ENCODE measurements at regions not wholly inside any gene's neighbourhood (a gene's known extent, or its start where the extent isn't known, plus 50 kb on each side); places are given as distances from the start of the nearest gene placed in this dataset.

GRCh38 chr4:159684061-159684460, 581.2 kb downstream of the RAPGEF2 start:
- no peak overlapping the region for H3K4me3 ChIP-seq (ENCODE audit: low read depth, low read length)
- TF ChIP-seq CTCF (IDR thresholded peaks at IDR 0.05; ENCODE audit: insufficient read depth, low read depth, low read length) = no peak
- DNase-seq (ENCODE audit: low read depth) = no peak

GRCh38 chr4:159685340-159686092, 582.6 kb downstream of the RAPGEF2 start:
- no peak for DNase-seq (ENCODE audit: low read depth)
- H3K4me3 ChIP-seq (ENCODE audit: low read depth, low read length) = no peak overlapping the region

GRCh38 chr4:159689526-159689925, 586.6 kb downstream of the RAPGEF2 start:
- TF ChIP-seq CTCF (IDR thresholded peaks at IDR 0.05; ENCODE audit: insufficient read depth, low read depth, low read length) = no peak
- no peak overlapping the region for H3K4me3 ChIP-seq (ENCODE audit: low read depth, low read length)

More at GRCh38 chr4:159685340-159686092, 582.6 kb downstream of the RAPGEF2 start:
- TF ChIP-seq CTCF (IDR thresholded peaks at IDR 0.05; ENCODE audit: insufficient read depth, low read depth, low read length) = no peak

GRCh38 chr4:159697322-159698283, 594.7 kb downstream of the RAPGEF2 start:
- DNase-seq (ENCODE audit: low read depth) = no peak
- no peak for TF ChIP-seq CTCF (IDR thresholded peaks at IDR 0.05; ENCODE audit: insufficient read depth, low read depth, low read length)
- no peak overlapping the region for H3K4me3 ChIP-seq (ENCODE audit: low read depth, low read length)

More at GRCh38 chr4:159689526-159689925, 586.6 kb downstream of the RAPGEF2 start:
- DNase-seq (ENCODE audit: low read depth) = no peak

GRCh38 chr4:159698336-159698735, 595.5 kb downstream of the RAPGEF2 start:
- TF ChIP-seq CTCF (IDR thresholded peaks at IDR 0.05; ENCODE audit: insufficient read depth, low read depth, low read length) = no peak
- DNase-seq (ENCODE audit: low read depth) = no peak
- H3K4me3 ChIP-seq (ENCODE audit: low read depth, low read length) = no peak overlapping the region

- H3K4me3 ChIP-seq (ENCODE audit: low read depth, low read length) = no peak overlapping the region
- no peak for DNase-seq (ENCODE audit: low read depth)
- no peak for TF ChIP-seq CTCF (IDR thresholded peaks at IDR 0.05; ENCODE audit: insufficient read depth, low read depth, low read length)
Measured at GRCh38 chr4:159702200-159702599, 599.3 kb downstream of the RAPGEF2 start.
